Endodermal cell (in vitro differentiated cells): ENCODE measurements at regions not wholly inside any gene's neighbourhood (a gene's known extent, or its start where the extent isn't known, plus 50 kb on each side); places are given as distances from the start of the nearest gene placed in this dataset.

Experiments
- DNase-seq: peaks from one replicate; pipeline ENCODE4 v3.0.0-alpha.2; 2017
- H3K27ac ChIP-seq: 2 replicates; pipeline ENCODE4 v1.5.1; 2013; ENCODE audit warnings: mild to moderate bottlenecking, low read depth, low read length, moderate library complexity
- H3K27me3 ChIP-seq: 2 replicates; pipeline ENCODE4 v1.6.1; 2013; ENCODE audit warnings: mild to moderate bottlenecking, low read length, moderate library complexity; ENCODE audit not compliant: insufficient read depth, control insufficient read depth, poor library complexity, severe bottlenecking
- H3K36me3 ChIP-seq: 2 replicates; pipeline ENCODE4 v1.7.0; 2013; ENCODE audit warnings: mild to moderate bottlenecking, low read length, moderate library complexity; ENCODE audit not compliant: control insufficient read depth, insufficient read depth
- H3K4me1 ChIP-seq: one replicate; pipeline ENCODE4 v1.7.0; 2013; ENCODE audit warnings: low read length; ENCODE audit not compliant: control insufficient read depth, insufficient read depth
- H3K4me3 ChIP-seq: 2 replicates; pipeline ENCODE4 v1.5.1; 2013; ENCODE audit warnings: mild to moderate bottlenecking, low read length, moderate library complexity
- H3K9ac ChIP-seq: 2 replicates; pipeline ENCODE4 v1.6.1; 2013; ENCODE audit warnings: mild to moderate bottlenecking, low read length, moderate library complexity; ENCODE audit not compliant: poor library complexity, severe bottlenecking; ENCODE audit errors: extremely low read depth
- H3K9me3 ChIP-seq: 2 replicates; pipeline ENCODE4 v1.6.1; 2013; ENCODE audit warnings: mild to moderate bottlenecking, low read length, moderate library complexity; ENCODE audit not compliant: control insufficient read depth
- H3K27ac Mint-ChIP-seq: 2 replicates; pipeline ENCODE4 v1.8.0; 2020; ENCODE audit warnings: mixed read lengths
- H3K27me3 Mint-ChIP-seq: 2 replicates; pipeline ENCODE4 v1.8.0; 2021; ENCODE audit warnings: mild to moderate bottlenecking, mixed read lengths; ENCODE audit not compliant: insufficient read depth
- H3K36me3 Mint-ChIP-seq: 2 replicates; pipeline ENCODE4 v1.8.0; 2020; ENCODE audit warnings: low read depth, mixed read lengths
- H3K4me1 Mint-ChIP-seq: 2 replicates; pipeline ENCODE4 v1.8.0; 2020; ENCODE audit warnings: mixed read lengths
- H3K4me3 Mint-ChIP-seq: 2 replicates; pipeline ENCODE4 v1.8.0; 2020; ENCODE audit warnings: mild to moderate bottlenecking, moderate library complexity, mixed read lengths
- H3K9me3 Mint-ChIP-seq: 2 replicates; pipeline ENCODE4 v1.8.0; 2020; ENCODE audit warnings: mild to moderate bottlenecking, mixed read lengths
- WGBS, 2 experiments: methylation state at CpG; one replicate each; pipeline versions ENCODE4 v1.1.5 to v1.1.7; 2013; ENCODE audit warnings: missing lambda C conversion rate in 2 of 2, mixed read lengths in 1 of 2; ENCODE audit not compliant: insufficient coverage in 1 of 2, insufficient read length in 1 of 2; 5-methylcytosine and 5-hydroxymethylcytosine counted together
- TF ChIP-seq, protein P1 (sequence below): fragments of 200-600 bp; sonication (generic); conservative IDR thresholded peaks from 2 replicates; pipeline ENCODE4 v1.5.0; 2021; ENCODE audit warnings: antibody characterized with exemption, mild to moderate bottlenecking

DNA sequence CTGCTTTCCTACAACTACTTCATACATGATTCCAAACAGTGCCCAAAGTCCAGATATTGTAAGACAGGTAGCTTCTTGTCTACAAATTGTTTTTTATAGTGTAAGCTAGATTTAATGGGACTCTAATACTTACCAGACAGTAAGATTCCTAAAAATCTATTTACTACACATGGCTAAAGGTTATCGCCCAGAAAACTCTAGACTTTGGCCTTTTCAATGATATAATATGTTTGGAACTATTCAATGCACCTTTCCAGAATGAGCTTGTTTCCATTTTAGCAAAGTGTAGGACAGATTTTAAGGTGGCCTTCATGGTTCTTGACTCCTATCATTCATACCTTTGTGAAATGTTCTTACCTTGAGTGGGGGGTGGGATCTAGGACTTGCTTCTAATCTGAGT lies 951.0 kb downstream of the SORCS1 start:
- H3K36me3 Mint-ChIP-seq, result no peaks in the 10 kb centered on the region
- peaks cover 31% of the 10 kb centered on the region for H3K4me1 Mint-ChIP-seq
- H3K27ac ChIP-seq, result no peak overlapping the region
- H3K27me3 Mint-ChIP-seq, result no peaks in the 10 kb centered on the region
- H3K4me1 ChIP-seq, result peaks cover 10% of the 10 kb centered on the region
- peaks cover 16% of the 10 kb centered on the region for H3K9me3 ChIP-seq
- no peak overlapping the region for H3K27ac Mint-ChIP-seq
- no peaks in the 10 kb centered on the region for H3K27me3 ChIP-seq
- no peak overlapping the region for H3K4me3 Mint-ChIP-seq
- peaks cover 4% of the 10 kb centered on the region for H3K9me3 Mint-ChIP-seq
- H3K36me3 ChIP-seq, result no peaks in the 10 kb centered on the region
- H3K4me3 ChIP-seq, result no peak overlapping the region
- WGBS, 2 experiments, result 100% methylated on average over 1 of the region's 1 CpG; no CpG with 5 or more reads in 1 of the 2 experiments
- TF ChIP-seq, protein P1, sequence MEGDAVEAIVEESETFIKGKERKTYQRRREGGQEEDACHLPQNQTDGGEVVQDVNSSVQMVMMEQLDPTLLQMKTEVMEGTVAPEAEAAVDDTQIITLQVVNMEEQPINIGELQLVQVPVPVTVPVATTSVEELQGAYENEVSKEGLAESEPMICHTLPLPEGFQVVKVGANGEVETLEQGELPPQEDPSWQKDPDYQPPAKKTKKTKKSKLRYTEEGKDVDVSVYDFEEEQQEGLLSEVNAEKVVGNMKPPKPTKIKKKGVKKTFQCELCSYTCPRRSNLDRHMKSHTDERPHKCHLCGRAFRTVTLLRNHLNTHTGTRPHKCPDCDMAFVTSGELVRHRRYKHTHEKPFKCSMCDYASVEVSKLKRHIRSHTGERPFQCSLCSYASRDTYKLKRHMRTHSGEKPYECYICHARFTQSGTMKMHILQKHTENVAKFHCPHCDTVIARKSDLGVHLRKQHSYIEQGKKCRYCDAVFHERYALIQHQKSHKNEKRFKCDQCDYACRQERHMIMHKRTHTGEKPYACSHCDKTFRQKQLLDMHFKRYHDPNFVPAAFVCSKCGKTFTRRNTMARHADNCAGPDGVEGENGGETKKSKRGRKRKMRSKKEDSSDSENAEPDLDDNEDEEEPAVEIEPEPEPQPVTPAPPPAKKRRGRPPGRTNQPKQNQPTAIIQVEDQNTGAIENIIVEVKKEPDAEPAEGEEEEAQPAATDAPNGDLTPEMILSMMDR, result no peak
- no peak overlapping the region for H3K9ac ChIP-seq
- no peak for DNase-seq

DNA sequence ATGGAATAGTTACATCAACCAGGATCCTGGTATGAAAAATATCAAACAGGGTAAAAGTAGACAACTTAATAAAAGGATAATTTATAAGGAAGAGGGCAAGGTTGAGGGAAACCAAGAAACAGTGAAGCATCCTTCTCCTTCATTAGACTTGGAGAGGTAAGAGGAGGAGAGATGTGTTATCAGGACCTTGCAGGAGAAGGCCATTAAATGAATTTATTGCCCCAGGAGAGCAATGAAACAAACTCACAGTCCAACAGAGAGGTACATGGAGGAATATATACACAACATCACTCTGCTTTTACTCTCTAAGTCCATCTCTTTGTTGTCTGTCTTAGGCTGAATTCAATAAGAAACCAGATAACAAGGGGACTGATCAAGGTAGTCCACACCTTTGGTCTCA lies 966.2 kb downstream of the SORCS1 start:
- no peaks in the 10 kb centered on the region for H3K4me1 ChIP-seq
- no peak for DNase-seq
- H3K4me1 Mint-ChIP-seq, result no peaks in the 10 kb centered on the region
- H3K4me3 Mint-ChIP-seq, result no peak overlapping the region
- no peaks in the 10 kb centered on the region for H3K27me3 Mint-ChIP-seq
- H3K9me3 ChIP-seq, result no peaks in the 10 kb centered on the region
- no peak overlapping the region for H3K4me3 ChIP-seq
- H3K27ac ChIP-seq, result no peak overlapping the region
- H3K36me3 ChIP-seq, result no peaks in the 10 kb centered on the region
- H3K27me3 ChIP-seq, result no peaks in the 10 kb centered on the region
- H3K27ac Mint-ChIP-seq, result no peak overlapping the region
- H3K9me3 Mint-ChIP-seq, result no peaks in the 10 kb centered on the region
- H3K9ac ChIP-seq, result no peak overlapping the region
- TF ChIP-seq, protein P1, result no peak
- H3K36me3 Mint-ChIP-seq, result no peaks in the 10 kb centered on the region

DNA sequence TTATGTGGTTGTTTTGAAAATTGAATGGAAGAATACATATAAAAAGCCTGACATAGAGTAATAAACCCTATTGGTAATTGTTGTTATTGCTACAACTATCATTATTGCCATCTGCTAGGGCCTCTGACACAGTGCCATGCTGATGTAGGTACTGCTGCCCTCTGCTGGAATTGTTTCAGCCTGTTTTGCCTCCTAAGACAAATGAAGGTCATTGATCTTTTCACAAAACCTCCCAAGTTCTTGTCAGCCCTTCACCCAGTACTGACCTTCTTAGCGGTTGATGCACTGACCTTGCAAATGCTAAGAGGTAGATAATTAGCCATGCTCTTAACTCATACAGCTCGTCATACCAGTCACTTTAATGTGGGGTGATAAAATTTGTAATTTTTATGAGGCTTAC lies 975.2 kb downstream of the SORCS1 start:
- H3K27me3 Mint-ChIP-seq, result no peaks in the 10 kb centered on the region
- H3K9me3 Mint-ChIP-seq, result no peaks in the 10 kb centered on the region
- H3K36me3 ChIP-seq, result no peaks in the 10 kb centered on the region
- no peak overlapping the region for H3K27ac ChIP-seq
- no peaks in the 10 kb centered on the region for H3K4me1 ChIP-seq
- H3K4me1 Mint-ChIP-seq, result peaks cover 26% of the 10 kb centered on the region
- 67% methylated on average over 2 of the region's 2 CpGs; no CpG with 5 or more reads in 1 of the 2 experiments for WGBS, 2 experiments
- TF ChIP-seq, protein P1, result peak; percentile 87
- no peaks in the 10 kb centered on the region for H3K36me3 Mint-ChIP-seq
- H3K27ac Mint-ChIP-seq, result no peak overlapping the region
- H3K9me3 ChIP-seq, result no peaks in the 10 kb centered on the region
- no peak overlapping the region for H3K9ac ChIP-seq
- no peaks in the 10 kb centered on the region for H3K27me3 ChIP-seq
- no peak overlapping the region for H3K4me3 ChIP-seq
- H3K4me3 Mint-ChIP-seq, result no peak overlapping the region
- DNase-seq, result peak; percentile 85
